Iris pigment epithelial cell (primary cell): ENCODE measurements at regions not wholly inside any gene's neighbourhood (a gene's known extent, or its start where the extent isn't known, plus 50 kb on each side); places are given as distances from the start of the nearest gene placed in this dataset.
"Not testable (repeated sequence)": the region's sequence is repeated elsewhere in the genome, so short reads cannot be mapped to it uniquely, and the experiment has no call there.

Experiments used
- DNase-seq: peaks from one replicate; pipeline ENCODE4 v3.0.0-alpha.2; 2011; ENCODE audit warnings: low read depth

DNA sequence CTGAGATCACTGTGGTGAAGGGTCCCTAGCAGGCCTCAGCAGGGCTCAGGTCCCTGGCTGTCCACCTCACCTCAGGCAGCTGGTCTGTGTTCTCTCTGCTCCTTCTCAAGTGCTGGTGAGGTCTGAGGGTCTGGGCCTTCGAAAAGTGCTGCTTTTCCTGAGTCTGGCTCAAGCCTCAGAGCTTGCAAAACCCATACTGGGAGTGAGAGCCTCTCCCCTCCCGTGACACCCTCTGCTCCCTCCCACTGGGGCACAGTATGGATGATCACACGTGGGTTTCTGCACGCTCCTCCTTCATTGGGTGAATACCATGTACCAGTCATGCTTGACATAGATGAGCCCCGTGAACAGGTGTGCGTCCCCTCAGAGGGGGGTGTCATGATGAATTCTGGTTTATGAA lies 73.3 kb upstream of the WASF3 start:
- DNase-seq = no peak

DNA sequence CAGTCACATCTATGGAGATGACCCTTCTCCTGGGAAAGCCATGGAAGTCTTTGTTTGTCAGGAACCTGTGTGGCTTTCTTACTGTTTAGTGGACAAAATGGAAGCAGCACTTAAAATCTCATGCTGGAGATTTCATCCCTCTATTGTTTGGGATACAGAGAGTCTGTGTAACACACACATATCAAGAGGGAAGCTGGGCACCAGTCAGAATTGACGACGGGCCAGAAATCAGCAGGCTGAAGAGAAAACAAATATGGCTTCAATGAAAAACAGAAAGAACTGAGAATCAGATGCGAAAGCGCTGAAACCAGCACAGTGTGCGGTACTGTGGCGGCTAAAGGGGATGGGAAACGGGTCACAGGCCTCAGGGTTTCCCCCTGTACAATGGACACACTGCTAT lies 72.2 kb upstream of the WASF3 start:
- DNase-seq = no peak

DNA sequence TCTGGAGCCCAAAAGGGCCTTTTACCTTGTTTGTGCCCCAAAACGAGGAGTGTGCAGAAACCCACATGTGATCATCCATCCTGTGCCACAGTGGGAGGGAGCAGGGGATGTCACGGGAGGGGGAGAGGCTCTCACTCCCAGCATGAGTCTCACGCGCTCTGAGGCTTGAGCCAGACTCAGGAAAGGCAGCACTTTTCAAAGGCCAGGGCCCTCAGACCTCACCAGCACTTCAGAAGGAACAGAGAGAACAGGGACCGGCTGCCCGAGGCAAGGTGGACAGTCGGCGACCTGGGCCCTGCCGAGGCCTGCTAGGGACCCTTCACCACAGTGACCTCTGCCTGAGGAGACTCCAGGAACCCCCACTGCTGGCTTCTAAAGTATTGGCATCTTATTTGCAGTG lies 71.7 kb upstream of the WASF3 start:
- DNase-seq = no peak

DNA sequence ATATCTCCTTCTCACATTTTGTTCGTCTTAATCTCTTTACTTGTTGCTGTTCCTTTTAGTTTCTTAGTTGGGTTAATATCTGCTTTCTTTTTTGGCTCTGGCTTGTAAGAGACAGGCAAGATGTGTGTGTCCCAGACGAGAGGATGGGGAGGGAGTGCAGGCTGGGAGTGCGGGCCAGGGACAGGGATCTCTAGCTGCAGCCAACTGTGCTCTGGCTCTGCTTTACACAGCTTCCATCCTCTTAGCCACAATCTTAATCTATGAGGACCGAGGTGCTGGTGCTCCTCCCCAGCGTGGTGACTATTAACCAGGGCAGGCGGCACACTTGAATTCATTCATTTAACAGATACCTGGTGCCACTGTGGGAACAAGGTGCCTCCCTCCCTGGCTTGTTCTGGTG lies 70.9 kb upstream of the WASF3 start:
- no peak for DNase-seq

DNA sequence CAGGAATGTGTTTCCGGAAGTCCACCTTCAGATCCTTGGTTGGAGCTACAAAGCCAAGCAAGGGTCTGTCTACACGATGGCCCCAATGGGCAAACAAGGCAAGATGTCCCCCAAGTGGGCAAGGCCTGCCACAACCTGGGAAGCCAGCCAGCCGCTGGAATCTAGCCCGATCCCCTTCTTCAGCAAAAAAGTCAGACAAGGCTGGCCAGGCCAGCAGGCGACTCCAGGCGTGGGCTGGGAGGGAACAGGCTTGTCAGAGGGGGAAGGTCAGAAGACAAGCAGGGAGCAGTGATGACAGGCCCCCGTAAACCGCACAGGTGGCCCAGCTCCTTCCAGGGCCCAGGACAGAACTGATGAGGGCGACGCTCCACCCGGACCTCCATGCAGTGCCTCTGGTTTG lies 69.7 kb upstream of the WASF3 start:
- DNase-seq = no peak

DNA sequence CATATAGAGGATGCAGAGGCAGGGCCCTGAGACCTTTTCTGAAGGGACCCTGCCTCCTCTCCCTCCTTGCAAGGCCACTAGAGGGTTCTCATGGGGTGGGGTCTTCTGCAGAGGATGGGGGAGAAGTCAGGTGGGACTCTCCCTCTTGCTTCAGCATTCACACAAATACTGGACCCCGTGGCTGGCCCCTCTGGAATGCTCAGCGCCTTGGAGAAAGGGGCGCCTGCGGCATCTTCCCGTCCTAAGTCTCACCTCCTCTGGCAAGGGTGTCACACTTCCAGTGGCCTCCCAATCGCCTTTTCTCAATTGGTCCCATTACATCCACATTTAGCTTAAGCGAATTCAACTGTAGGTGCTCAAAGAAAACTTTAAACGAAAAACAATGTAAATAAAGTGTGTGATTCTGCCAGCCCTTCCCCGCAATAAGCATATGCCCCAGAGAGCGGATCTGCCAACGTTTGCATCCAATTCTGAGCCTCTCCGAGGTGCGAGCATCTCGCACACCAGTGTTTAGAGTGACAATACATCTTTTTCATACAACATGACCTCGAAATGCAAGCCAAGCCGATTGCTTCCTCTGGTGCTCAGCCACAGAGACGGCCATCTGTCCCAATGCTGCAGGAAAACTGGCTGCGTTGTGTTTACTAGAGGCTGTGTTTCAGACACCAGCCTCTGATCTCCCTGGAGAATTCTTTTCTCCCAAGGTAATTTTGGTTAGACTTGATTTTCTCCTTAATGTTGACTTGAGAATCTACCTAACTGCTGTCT lies 69.1 kb upstream of the WASF3 start:
- no peak for DNase-seq

DNA sequence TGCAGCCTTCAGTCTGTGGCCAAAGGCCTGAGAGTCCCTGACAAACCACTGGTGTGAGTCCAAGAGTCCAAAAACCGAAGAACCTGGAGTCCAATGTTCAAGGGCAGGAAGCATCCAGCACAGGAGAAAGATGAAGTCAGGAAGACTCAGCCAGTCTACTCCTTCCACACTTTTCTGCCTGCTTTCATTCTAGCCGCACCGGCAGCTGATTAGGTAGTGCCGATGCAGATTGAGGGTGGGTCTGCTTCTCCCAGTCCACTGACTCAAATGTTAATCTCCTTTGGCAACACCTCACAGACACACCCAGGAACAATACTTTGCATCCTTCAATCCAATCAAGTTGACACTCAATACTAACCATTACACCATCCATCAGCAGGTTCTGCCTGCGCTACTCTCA lies 65.2 kb upstream of the WASF3 start:
- not testable (repeated sequence) for DNase-seq

DNA sequence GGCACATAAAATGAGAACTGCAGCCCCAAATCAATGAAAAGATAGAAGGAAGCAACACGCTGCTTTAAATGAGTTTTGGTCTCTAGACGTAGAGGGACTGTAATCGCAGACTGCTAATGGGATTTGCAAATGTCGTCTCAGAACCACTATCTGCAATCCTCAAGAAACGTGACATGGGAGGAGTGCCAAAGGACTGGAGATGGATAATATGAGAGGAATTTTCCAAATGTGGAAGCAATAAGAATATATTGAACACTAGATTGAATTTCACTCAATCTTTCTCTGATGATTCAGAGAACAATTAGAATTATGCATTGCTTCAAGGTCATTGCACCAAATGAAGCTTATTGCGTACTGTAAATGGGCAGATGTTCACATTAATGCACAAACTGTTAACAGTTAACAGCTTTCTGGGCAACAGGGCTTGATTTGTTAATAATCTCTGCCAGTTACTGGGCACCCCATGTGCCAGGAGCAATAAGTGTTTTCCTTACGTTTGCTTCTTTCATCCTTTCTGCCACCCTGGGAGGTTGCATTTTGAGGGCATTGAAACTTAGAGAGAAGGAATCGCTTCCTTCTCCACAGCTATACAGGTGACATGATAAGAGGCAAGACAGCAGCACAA lies 62.8 kb upstream of the WASF3 start:
- no peak for DNase-seq

DNA sequence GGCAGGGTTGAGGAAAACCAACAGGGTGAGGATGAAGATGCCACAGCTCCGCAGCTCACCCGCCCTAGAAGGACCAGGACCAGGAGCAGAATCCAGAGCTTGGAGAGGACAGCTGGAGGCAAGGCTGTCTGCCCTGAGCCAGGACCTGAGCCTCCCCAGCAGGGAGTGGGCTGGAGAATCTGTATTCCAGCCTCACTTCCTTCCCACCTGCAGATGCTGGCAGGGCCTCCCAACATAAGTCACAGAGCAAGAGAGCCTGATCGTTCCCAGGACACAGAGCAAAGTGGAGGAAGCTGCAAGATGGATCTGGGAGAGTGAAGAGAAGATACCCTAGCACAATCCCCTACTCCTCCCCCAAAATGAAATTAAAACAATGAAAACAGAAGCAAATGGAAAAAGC lies 61.7 kb upstream of the WASF3 start:
- DNase-seq = no peak

DNA sequence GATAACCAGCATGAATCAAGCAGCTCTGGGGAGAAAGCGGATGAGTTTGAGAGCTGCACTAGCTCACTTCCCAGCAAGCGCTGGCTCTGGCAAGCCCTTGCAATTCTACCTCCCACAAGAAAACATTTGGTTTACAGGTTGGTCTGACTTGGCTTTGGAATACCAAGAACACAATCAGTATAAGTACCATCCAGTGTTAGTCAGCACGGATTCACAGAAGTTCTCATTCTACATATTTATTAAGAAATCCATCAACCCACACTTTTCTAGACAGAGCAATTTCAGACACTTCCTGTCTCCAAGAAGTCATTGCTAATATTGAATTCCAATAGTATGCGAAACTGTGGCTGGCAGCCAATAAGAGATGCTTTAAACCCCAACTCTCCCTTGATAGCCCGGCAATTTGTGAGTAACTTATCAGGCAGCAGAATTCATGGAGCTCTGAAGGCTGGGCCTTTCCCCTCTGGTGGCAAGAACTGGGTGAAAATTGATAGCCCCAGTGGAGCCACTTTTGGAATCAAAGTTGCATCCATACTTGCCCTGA lies 59.4 kb upstream of the WASF3 start:
- DNase-seq = peak; percentile 97

DNA sequence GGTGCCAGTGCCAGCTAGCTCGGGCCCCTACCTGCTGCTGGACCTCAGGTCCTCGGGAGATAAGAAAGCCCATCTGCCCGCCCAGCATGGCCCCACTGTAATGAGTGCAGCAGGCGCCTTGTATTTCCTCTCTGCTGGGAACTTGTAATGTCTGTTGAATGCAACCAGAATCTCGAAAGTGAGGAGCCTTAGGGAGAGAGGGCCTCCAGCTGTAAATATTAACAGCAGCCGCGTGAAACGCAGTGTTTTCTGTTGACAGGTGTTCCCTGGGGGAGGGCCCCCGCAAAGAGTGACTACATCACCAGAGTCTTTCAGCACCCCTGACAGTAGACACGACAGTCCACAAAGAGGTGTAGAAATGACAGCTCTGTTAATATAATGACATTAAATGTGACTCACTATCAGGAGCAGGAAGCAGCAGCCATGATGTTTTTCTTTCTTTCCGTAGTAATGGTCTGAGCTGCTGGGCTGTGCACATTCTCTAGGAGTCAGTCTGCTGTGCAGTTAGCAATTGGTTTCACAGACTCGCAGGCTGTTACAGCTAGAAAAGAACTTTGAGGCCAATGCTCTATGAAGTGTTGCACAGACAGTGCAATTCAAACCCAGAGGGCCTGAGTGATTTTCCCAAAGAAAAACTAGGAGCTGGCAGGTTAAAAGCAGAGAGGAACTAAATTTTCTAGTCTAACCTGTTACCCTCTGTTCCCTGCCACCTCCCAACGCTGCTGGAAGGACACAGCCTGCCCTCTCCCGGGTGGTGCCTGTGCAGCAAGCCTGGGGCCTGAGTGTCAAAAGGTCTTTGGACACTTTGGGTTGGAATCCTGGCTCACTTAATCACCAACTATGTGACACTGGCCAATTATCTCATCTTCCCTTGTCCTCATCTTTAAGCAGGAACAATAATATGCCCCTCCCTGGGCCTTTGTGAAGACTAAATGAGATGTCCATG lies 58.6 kb upstream of the WASF3 start:
- DNase-seq = peak; percentile 39

DNA sequence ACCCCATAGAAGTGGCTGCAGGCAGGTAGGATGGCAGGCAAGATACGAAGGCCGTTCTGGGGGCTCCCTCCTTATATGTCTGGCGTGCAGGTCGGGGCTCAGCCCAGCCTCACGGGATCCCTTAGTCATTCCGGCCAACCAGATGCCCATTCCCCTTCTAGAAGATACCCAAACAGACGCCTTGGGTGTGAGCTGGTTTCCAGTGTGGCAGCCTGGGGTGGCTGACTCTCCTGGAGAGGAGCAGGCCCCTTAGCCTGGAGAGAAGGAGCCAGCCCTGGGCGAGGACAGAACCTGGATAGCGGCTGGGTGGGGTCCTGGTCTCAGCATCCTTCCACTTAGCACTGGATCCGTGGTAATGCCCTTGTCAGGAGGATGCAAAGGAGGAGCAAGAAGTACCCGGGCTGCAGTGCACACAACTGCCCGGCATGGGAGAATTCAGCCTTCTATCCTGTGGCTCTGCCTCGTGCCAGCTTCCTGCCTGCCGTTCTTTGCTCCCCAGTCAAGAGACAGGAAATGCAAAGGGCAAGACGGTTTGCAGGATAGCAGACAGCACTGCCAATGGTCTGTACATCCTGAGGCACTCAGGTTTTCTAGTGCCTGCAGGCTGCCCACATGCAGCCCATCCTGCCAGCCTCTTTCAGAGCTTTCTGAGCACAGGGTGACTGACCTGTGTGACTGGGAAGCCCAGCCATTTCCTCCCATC lies 56.7 kb upstream of the WASF3 start:
- peak; percentile 7 for DNase-seq

DNA sequence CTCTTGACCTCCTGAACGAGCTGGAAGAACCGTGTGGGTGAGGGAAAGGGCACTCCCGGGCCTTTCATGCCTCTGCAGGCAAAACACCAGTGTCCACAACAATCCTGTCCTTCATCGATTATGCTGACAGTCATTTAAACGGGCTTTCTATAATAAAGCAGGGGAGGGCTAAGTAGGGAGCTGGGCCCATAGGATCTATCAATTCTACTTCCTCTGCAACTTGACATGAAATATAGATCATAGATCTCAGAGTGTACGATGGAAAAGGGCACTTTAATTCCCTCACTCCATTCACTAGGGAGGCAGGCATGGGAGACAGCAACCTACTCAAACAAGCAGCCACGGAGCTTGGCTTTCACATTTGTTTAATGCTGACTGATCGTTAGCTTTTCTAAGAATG lies 55.8 kb upstream of the WASF3 start:
- DNase-seq = no peak

DNA sequence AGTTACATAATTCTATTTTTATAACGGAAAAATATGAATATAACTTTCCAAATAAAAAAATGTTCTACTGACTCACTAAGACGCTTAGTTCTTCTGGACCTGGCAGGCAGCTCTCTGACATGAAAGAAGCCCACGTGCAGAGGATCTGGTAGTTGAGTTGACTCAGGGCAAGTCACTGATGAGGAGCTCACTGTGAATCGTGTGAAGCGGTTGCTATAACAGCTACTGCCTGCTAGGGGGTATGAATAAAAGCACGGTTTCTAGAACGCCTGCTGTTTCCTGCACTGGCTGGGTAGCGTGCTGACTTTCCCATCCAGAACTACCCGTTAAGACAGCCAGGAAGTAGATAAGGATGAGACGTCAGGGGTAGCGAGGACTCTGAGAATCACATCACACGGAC lies 54.7 kb upstream of the WASF3 start:
- DNase-seq = peak; percentile 71

DNA sequence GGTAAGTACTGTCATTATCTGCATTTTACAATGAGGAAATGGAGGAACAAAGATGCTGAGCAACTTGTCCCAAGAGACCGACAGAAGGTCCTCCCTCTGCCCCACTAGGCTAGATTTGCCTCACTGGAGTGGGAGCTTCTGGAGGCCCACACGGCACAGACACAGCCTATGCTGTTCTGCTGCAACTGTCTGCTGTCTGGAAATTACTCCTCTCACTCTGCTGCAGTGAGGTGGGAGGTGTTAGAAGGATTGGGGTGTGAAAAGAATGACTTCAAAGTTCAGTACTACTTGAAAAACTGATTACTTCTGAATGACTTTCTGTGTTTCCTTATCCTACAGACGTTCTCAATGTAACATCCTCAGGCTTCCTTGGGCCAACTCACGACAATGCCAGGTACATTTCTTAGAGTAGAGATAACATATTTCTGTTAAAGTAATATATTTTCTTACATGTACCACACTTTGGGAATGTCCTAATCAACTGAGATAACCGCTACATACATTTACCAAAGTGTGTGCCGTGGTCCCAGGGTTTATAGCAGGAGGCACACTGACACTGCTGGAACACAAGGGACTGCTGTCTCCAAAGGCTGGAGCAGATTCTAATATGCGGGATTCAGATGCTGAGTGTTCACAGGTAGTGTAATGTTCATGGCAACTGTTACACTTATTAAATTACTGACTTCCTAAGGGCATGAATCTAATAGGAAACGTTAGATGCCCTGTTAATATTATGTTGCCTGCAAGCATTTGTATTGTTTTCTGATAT lies 53.5 kb upstream of the WASF3 start:
- no peak for DNase-seq
